K562 (cell line): ENCODE measurements at regions not wholly inside any gene's neighbourhood (a gene's known extent, or its start where the extent isn't known, plus 50 kb on each side); places are given as distances from the start of the nearest gene placed in this dataset.

Experiments
- ATAC-seq: fragments of 200-7000 bp; cut with Tn5 transposase; 3 replicates; pipeline ENCODE4 v1.9.1; 2020; ENCODE audit warnings: moderate library complexity
- BruUV-seq: library from RNA; stranded (reverse); fragments of 400-500 nt; replicated peaks from 2 replicates; lab custom pipeline; 2021; lab: Mats Ljungman, UMichigan
- CTCF ChIA-PET: fragments of 300-600 bp; formaldehyde crosslinking; extraction: SDS; loops from one replicate; lab custom pipeline; 2021; ENCODE audit warnings: low intra/inter-chr PET ratio; lab: Yijun Ruan, JAX
- POLR2A ChIA-PET: fragments of 300-600, 350-650 bp; sonication (Branson Sonifier 250); formaldehyde crosslinking; extraction: SDS; loops from one replicate; lab custom pipeline; 2021; ENCODE audit warnings: antibody characterized with exemption, inconsistent platforms; lab: Yijun Ruan, JAX
- DNase-seq, 4 experiments: peaks; one replicate each; pipeline versions ENCODE4 v3.0.0 to v3.0.0-alpha.2; 2011 to 2018; ENCODE audit warnings: low spot score in 3 of 4, mixed read lengths in 3 of 4; ENCODE audit errors: extremely low read depth in 1 of 4
- FAIRE-seq: peaks from 2 replicates; lab custom pipeline; 2011; peaks lifted over from hg19 to GRCh38; lab: Jason Lieb, UNC
- H2AFZ ChIP-seq: 2 replicates; pipeline ENCODE4 v1.6.0; 2011; ENCODE audit warnings: low read depth, low read length, control low read depth, inconsistent platforms
- H3K27ac ChIP-seq: fragments of 200-600 bp; 3 replicates; pipeline ENCODE4 v1.8.0; 2011; ENCODE audit warnings: low read depth, mild to moderate bottlenecking, control low read depth, inconsistent platforms, low read length, moderate library complexity, mixed read lengths; ENCODE audit errors: extremely low read depth
- H3K27me3 ChIP-seq, 2 experiments: fragments of 300-600 bp in 1 of 2; 2 replicates in 1 of 2; 3 replicates in 1 of 2; pipeline versions ENCODE4 v1.6.0 to v1.8.0; 2011; ENCODE audit warnings: inconsistent platforms in 2 of 2, low read length in 2 of 2, mild to moderate bottlenecking in 1 of 2, mixed read lengths in 1 of 2, moderate library complexity in 1 of 2; ENCODE audit not compliant: control insufficient read depth in 2 of 2, insufficient read depth in 2 of 2
- H3K36me3 ChIP-seq: fragments of 300-600 bp; 3 replicates; pipeline ENCODE4 v1.8.0; 2011; ENCODE audit warnings: mild to moderate bottlenecking, low read length, inconsistent platforms; ENCODE audit not compliant: control insufficient read depth, insufficient read depth
- H3K4me1 ChIP-seq, 2 experiments: fragments of 200-600 bp in 1 of 2; replicated peaks in 1 of 2; 2 replicates in 1 of 2; 3 replicates in 1 of 2; pipeline versions ENCODE4 v1.5.1 to v1.8.0; 2011; ENCODE audit warnings: inconsistent platforms in 2 of 2, low read length in 2 of 2, mild to moderate bottlenecking in 1 of 2, mixed read lengths in 1 of 2, moderate library complexity in 1 of 2; ENCODE audit not compliant: control insufficient read depth in 2 of 2, insufficient read depth in 2 of 2
- H3K4me2 ChIP-seq: 2 replicates; pipeline ENCODE4 v1.6.1; 2011; ENCODE audit warnings: low read length, control low read depth, inconsistent platforms, mixed read lengths; ENCODE audit not compliant: insufficient read depth
- H3K4me3 ChIP-seq: fragments of 200-600 bp; sonication (generic), shearing (Covaris generic); 2 replicates; pipeline ENCODE4 v1.5.1; 2016; ENCODE audit warnings: control low read depth, inconsistent platforms
- H3K79me2 ChIP-seq: fragments of 200-600 bp; 3 replicates; pipeline ENCODE4 v1.8.0; 2011; ENCODE audit warnings: low read length, inconsistent platforms; ENCODE audit not compliant: control insufficient read depth, insufficient read depth
- H3K9ac ChIP-seq, 2 experiments: 2 replicates each; pipeline versions ENCODE4 v1.6.0 to v1.6.1; 2011; ENCODE audit warnings: low read depth in 2 of 2, low read length in 2 of 2, control low read depth in 1 of 2, inconsistent platforms in 1 of 2, mild to moderate bottlenecking in 1 of 2, mixed read lengths in 1 of 2; ENCODE audit not compliant: insufficient read depth in 1 of 2
- H3K9me1 ChIP-seq: one replicate; pipeline ENCODE4 v1.6.0; 2011; ENCODE audit warnings: inconsistent platforms, mild to moderate bottlenecking, low read length, moderate library complexity; ENCODE audit not compliant: control insufficient read depth, insufficient read depth
- H3K9me3 ChIP-seq: replicated peaks from 2 replicates; pipeline ENCODE4 v1.5.1; 2011; ENCODE audit warnings: low read depth, low read length, inconsistent platforms; ENCODE audit not compliant: control insufficient read depth, insufficient read depth
- H4K20me1 ChIP-seq: replicated peaks from 2 replicates; pipeline ENCODE4 v1.6.1; 2011; ENCODE audit warnings: low read length, inconsistent platforms, mixed read lengths; ENCODE audit not compliant: control insufficient read depth, insufficient read depth
- BCOR ChIP-seq: fragments of 450-650 bp; IDR thresholded peaks from 2 replicates; pipeline ENCODE4 v1.6.1; 2016
- BRF1 ChIP-seq: IDR thresholded peaks from 3 replicates; pipeline ENCODE4 v1.6.1; 2011; ENCODE audit warnings: borderline replicate concordance, mild to moderate bottlenecking; ENCODE audit not compliant: insufficient read length; ENCODE audit errors: extremely low read depth
- CCNT2 ChIP-seq: IDR thresholded peaks from 2 replicates; pipeline ENCODE4 v1.6.1; 2011; ENCODE audit warnings: borderline replicate concordance, low read depth, mild to moderate bottlenecking, moderate library complexity, mixed read lengths, low read length; ENCODE audit not compliant: insufficient read length; ENCODE audit errors: extremely low read depth
- ETV1 ChIP-seq: fragments of 450-650 bp; conservative IDR thresholded peaks from 2 replicates; pipeline ENCODE4 v1.6.1; 2016; ENCODE audit warnings: missing genetic modification characterization, control low read depth, low read depth, missing compliant biosample characterization
- FIP1L1 ChIP-seq: fragments of 200-400 bp; formaldehyde crosslinking; IDR thresholded peaks from 2 replicates; pipeline ENCODE4 v1.6.1; 2018; ENCODE audit warnings: mild to moderate bottlenecking, low read depth, low read length; ENCODE audit not compliant: poor library complexity, severe bottlenecking
- FOSL1 ChIP-seq: fragments of 200-800 bp; sonication (Bioruptor generic); conservative IDR thresholded peaks from 2 replicates; pipeline ENCODE4 v1.6.1; 2016; ENCODE audit warnings: missing genetic modification characterization, missing compliant biosample characterization
- FOXA3 ChIP-seq, 2 experiments: fragments of 450-650 bp in 1 of 2; sonication (generic) in 1 of 2; formaldehyde crosslinking; IDR thresholded peaks in 1 of 2; conservative IDR thresholded peaks in 1 of 2; 2 replicates each; pipeline versions ENCODE4 v1.4.0 to v1.8.0; 2020 to 2022; ENCODE audit warnings: mild to moderate bottlenecking in 2 of 2, missing genetic modification reagents in 1 of 2
- HSF4 ChIP-seq: fragments of 250-450 bp; sonication (Bioruptor Pico); IDR thresholded peaks from 2 replicates; pipeline ENCODE4 v2.1.2; 2022; ENCODE audit warnings: mild to moderate bottlenecking, moderate library complexity, borderline replicate concordance
- KDM1A ChIP-seq, 2 experiments: fragments of 450-650 bp; IDR thresholded peaks; 2 replicates each; pipeline ENCODE4 v1.6.1; 2016; ENCODE audit warnings: mild to moderate bottlenecking in 2 of 2
- LARP7 ChIP-seq: fragments of 450-650 bp; IDR thresholded peaks from 2 replicates; pipeline ENCODE4 v1.6.1; 2016
- LEF1 ChIP-seq: fragments of 450-650 bp; IDR thresholded peaks from 2 replicates; pipeline ENCODE4 v1.6.1; 2016; ENCODE audit warnings: mild to moderate bottlenecking
- MTA1 ChIP-seq: fragments of 450-650 bp; IDR thresholded peaks from 2 replicates; pipeline ENCODE4 v1.6.1; 2017; ENCODE audit warnings: borderline replicate concordance
- NR4A1 ChIP-seq, 2 experiments: fragments of 250-450 bp in 1 of 2; fragments of 450-650 bp in 1 of 2; sonication (Bioruptor Pico) in 1 of 2; IDR thresholded peaks; 2 replicates each; pipeline versions ENCODE4 v1.4.0 to v1.6.1; 2016 to 2020; ENCODE audit warnings: mild to moderate bottlenecking in 2 of 2, missing compliant biosample characterization in 1 of 2, missing genetic modification characterization in 1 of 2, moderate library complexity in 1 of 2
- POLR3G ChIP-seq: IDR thresholded peaks from 2 replicates; pipeline ENCODE4 v1.6.1; 2011; ENCODE audit not compliant: insufficient read length, insufficient replicate concordance; ENCODE audit errors: extremely low read depth
- SRF ChIP-seq, 2 experiments: fragments of 250-450, 450-650 bp in 1 of 2; sonication (Bioruptor Pico) in 1 of 2; sonication (generic) in 1 of 2; formaldehyde crosslinking; IDR thresholded peaks; 2 replicates each; pipeline versions ENCODE4 v1.5.0 to v1.5.1; 2020 to 2022; ENCODE audit warnings: mild to moderate bottlenecking in 1 of 2, missing genetic modification reagents in 1 of 2
- ZBTB17 ChIP-seq: fragments of 450-650 bp; formaldehyde crosslinking; IDR thresholded peaks from 2 replicates; pipeline ENCODE4 v1.4.0; 2020; ENCODE audit warnings: mild to moderate bottlenecking
- ZFP91 ChIP-seq: sonication (generic); formaldehyde crosslinking; IDR thresholded peaks from 2 replicates; pipeline ENCODE4 v1.8.0; 2022; ENCODE audit warnings: mild to moderate bottlenecking, missing genetic modification reagents
- ZNF395 ChIP-seq: fragments of 200-800 bp; sonication (Bioruptor generic); IDR thresholded peaks from 2 replicates; pipeline ENCODE4 v1.6.1; 2017; ENCODE audit warnings: missing genetic modification characterization, missing compliant biosample characterization
- ZNF445 ChIP-seq: fragments of 250-450 bp; sonication (Bioruptor Pico); IDR thresholded peaks from 2 replicates; pipeline ENCODE4 v1.4.0; 2020; ENCODE audit warnings: low read depth, mild to moderate bottlenecking, moderate library complexity
- ZNF584 ChIP-seq: fragments of 200-800 bp; sonication (Bioruptor generic); IDR thresholded peaks from 2 replicates; pipeline ENCODE4 v1.6.1; 2016; ENCODE audit warnings: low read depth, mild to moderate bottlenecking, missing genetic modification characterization, missing compliant biosample characterization
- WGBS: fragments of 100-300 bp; shearing (Covaris generic); methylation state at CpG from one replicate; pipeline ENCODE4 v1.1.6; 2016; ENCODE audit warnings: low coverage, mixed read lengths; ENCODE audit not compliant: insufficient coverage; ENCODE audit errors: missing lambda C conversion rate; 5-methylcytosine and 5-hydroxymethylcytosine counted together
- in situ Hi-C: fragments of 300-500 bp; cut with MboI; formaldehyde crosslinking; loops from 4 replicates; pipeline ENCODE4 v1.15.0; 2018; ENCODE audit warnings: inconsistent platforms, mixed read lengths
- intact Hi-C: fragments of 100-400 bp; cut with micrococcal nuclease; formaldehyde crosslinking; loops from 2 replicates; pipeline ENCODE4 v1.14.2; 2022

DNA sequence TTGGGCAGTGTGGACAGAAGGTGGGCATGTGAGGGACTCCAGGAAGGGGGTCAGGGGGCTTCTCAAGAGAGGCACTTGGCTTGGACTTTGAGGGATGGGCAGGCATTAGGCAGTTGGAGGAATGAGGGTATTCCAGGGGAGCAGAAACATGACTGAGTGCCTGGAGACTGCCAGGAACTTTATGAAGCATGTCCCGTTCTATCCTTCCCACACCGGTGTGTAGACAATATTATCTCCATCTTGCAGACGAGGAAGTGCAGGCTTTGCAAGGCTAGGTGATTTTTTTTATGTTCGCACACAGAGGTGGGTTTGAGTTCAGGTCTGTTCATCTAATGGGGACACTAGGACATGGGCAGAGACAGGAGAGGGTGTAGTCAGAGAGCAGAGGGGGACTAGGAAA, 162.7 kb downstream of the RPS24 start:
- TF ChIP-seq LEF1 (no peak), BCOR (no peak), MTA1 (no peak), LARP7 (no peak), ETV1 (tag) (no peak), NR4A1 (CRISPR knock-in tag; IDR thresholded peaks at IDR 0.05) (no peak), NR4A1 (tag; IDR thresholded peaks at IDR 0.05) (no peak), ZNF445 (no peak), HSF4 (CRISPR knock-in tag) (no peak), KDM1A (IDR thresholded peaks at IDR 0.05) (no peak), ZFP91 (CRISPR knock-in tag) (no peak), POLR3G (no peak), FOSL1 (tag) (no peak), SRF (CRISPR knock-in tag; IDR thresholded peaks at IDR 0.05) (no peak), BRF1 (no peak), FIP1L1 (no peak), CCNT2 (no peak), ZNF584 (CRISPR knock-in tag) (no peak), ZNF395 (no peak), ZBTB17 (CRISPR knock-in tag) (no peak), FOXA3 (CRISPR knock-in tag; conservative IDR thresholded peaks at IDR 0.05 in 1 of 2, IDR thresholded peaks at IDR 0.05 in 1 of 2) (no peak)
- TF ChIP-seq, all 486 proteins: peak for 0

More for the DNA sequence above, 162.7 kb downstream of the RPS24 start:
- ATAC-seq, result no peak
- Histone ChIP-seq H3K27me3 (peaks cover 0 to 13% of the 10 kb centered on the region in 2 experiments; a peak in 1 of 5 replicates), H3K79me2 (no peaks in the 10 kb centered on the region), H4K20me1 (no peaks in the 10 kb centered on the region), H3K9me1 (no peaks in the 10 kb centered on the region), H3K9me3 (no peaks in the 10 kb centered on the region), H2AFZ (no peak overlapping the region), H3K4me2 (no peak overlapping the region), H3K9ac (no peak overlapping the region), H3K36me3 (no peaks in the 10 kb centered on the region), H3K4me3 (no peak overlapping the region), H3K4me1 (0 out of 5 replicates have a peak, but pooled peaks cover 0 to 4% of the 10 kb centered on the region in 2 experiments), H3K27ac (no peak overlapping the region)
- ChIA-PET POLR2A (no interaction called here), CTCF (no interaction called here)
- in situ Hi-C loops, result no loop called here
- BruUV-seq, result no TSS peak
- FAIRE-seq, result no peak
- 0% methylated on average over 4 of the region's 4 CpGs for WGBS
- intact Hi-C loops, result no loop called here
- DNase-seq, result no peak
